ENCODE measurements at regions not wholly inside any gene's neighbourhood (a gene's known extent, or its start where the extent isn't known, plus 50 kb on each side); places are given as distances from the start of the nearest gene placed in this dataset.

DNA sequence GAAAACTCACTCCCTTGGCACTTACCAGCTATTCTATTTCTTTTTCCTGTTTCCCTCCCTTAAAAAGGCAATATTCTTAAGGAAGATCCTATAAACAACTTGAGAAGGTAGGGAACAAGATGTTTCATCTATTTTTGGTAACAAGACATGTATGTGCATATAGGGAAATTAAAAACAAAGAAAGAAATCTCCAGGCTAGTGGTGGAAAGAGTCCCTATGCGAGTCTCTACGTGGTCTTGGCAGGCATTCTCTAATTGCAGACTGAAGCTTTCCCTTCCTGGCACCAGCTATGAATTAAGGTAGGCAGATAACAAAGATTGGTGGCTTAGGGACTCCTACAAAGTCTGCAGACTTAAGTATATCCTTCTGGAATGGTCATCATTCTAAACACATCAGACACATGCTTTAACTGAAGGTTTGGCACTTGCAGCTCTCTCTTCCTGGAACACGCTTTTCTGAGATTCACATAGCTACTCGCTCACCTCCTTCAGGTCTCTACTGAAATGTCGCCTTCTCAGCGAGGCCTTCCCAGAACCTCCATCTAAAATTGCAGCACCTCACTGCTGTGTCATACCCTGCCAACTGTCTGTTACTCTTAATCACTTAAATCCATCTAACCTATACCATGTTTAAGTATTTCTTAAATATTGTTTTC, 336.0 kb downstream of the VGLL3 start:
- Histone ChIP-seq H3K9me2 (replicated peaks; ENCODE audit: low read length) (no peaks in the 10 kb centered on the region), H3K4me1 (ENCODE audit: insufficient read depth, low read length) (no peaks in the 10 kb centered on the region), H3K27me3 (ENCODE audit: low read length) (peaks cover 12% of the 10 kb centered on the region; the same call in 1 of the 2 replicates), H3K9ac (ENCODE audit: low read length) (no peak overlapping the region), H3K4me3 (ENCODE audit: low read length) (no peak overlapping the region), H2AFZ (ENCODE audit: low read length) (no peak overlapping the region), H4K20me1 (ENCODE audit: low read length) (no peaks in the 10 kb centered on the region), H3K36me3 (ENCODE audit: low read depth, low read length) (no peaks in the 10 kb centered on the region), H3K4me2 (ENCODE audit: low read length) (no peak overlapping the region), H3K79me2 (ENCODE audit: low read length) (no peaks in the 10 kb centered on the region), H3K27ac (ENCODE audit: low read length) (no peak overlapping the region), H3K9me3 (ENCODE audit: low read length) (no peaks in the 10 kb centered on the region), H3F3A (ENCODE audit: low read length, unreplicated experiment) (no peaks in the 10 kb centered on the region)
- CTCF ChIA-PET: no interaction called here
- no peak for DNase-seq
- no peak for TF ChIP-seq EZH2 (IDR thresholded peaks at IDR 0.05; ENCODE audit: low read length, unreplicated experiment)
- TF ChIP-seq EZH2phosphoT487 (IDR thresholded peaks at IDR 0.05; ENCODE audit: borderline replicate concordance, low read length): no peak
- no peak for TF ChIP-seq CTCF (conservative IDR thresholded peaks at IDR 0.05; ENCODE audit: low read depth, low read length)
- POLR2A ChIA-PET (ENCODE audit: unreplicated experiment): no interaction called here
- no TSS peak for BruUV-seq (replicated peaks)
- ATAC-seq: no peak; the same call in 1 of the 2 replicates
- intact Hi-C loops (cut with micrococcal nuclease): no loop called here

DNA sequence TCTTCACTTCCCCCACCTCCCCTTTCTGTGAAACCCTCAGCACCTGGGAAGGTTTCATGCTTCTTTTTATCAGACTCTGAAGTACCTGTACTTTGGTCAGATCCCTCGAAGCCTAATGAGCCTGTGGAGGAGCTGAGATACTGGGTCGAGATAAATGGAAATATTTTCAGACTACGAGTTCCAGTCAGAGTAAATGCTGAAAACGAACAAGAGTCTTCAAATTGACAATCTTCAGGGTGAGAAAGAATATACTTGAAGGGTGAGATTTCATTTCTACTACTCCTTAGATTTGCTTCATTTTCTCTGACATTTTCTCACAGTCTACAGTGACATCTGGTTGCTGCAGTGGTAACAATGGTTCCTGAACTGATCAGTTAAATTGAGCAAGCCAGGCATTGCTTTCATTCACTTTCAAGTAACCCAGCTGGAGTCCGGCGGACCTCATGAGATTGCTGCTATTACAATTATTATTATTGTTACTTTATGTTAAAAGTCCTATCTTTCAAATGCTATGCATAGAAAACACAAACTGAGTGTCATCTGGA, 337.2 kb downstream of the VGLL3 start:
- Histone ChIP-seq H3K4me1 (ENCODE audit: insufficient read depth, low read length) (no peaks in the 10 kb centered on the region), H2AFZ (ENCODE audit: low read length) (no peak overlapping the region), H3K9me3 (ENCODE audit: low read length) (no peaks in the 10 kb centered on the region), H3K27me3 (ENCODE audit: low read length) (peaks cover 12% of the 10 kb centered on the region; the same call in 1 of the 2 replicates), H3K36me3 (ENCODE audit: low read depth, low read length) (no peaks in the 10 kb centered on the region), H3K79me2 (ENCODE audit: low read length) (no peaks in the 10 kb centered on the region), H3K4me2 (ENCODE audit: low read length) (no peak overlapping the region), H3K9me2 (replicated peaks; ENCODE audit: low read length) (no peaks in the 10 kb centered on the region), H3K4me3 (ENCODE audit: low read length) (no peak overlapping the region), H4K20me1 (ENCODE audit: low read length) (no peaks in the 10 kb centered on the region), H3K9ac (ENCODE audit: low read length) (no peak overlapping the region), H3K27ac (ENCODE audit: low read length) (no peak overlapping the region), H3F3A (ENCODE audit: low read length, unreplicated experiment) (no peaks in the 10 kb centered on the region)
- POLR2A ChIA-PET (ENCODE audit: unreplicated experiment): no interaction called here
- TF ChIP-seq EZH2 (IDR thresholded peaks at IDR 0.05; ENCODE audit: low read length, unreplicated experiment): no peak
- no peak for TF ChIP-seq CTCF (conservative IDR thresholded peaks at IDR 0.05; ENCODE audit: low read depth, low read length)
- no peak for TF ChIP-seq EZH2phosphoT487 (IDR thresholded peaks at IDR 0.05; ENCODE audit: borderline replicate concordance, low read length)
- intact Hi-C loops (cut with micrococcal nuclease): no loop called here
- DNase-seq (no peak), ATAC-seq (no peak)
- CTCF ChIA-PET: interaction anchor here (0.6 kb wide), 1 partner anchor 265 kb away, joined by 3 read pairs; no protein-coding TSS in a partner anchor
- no TSS peak for BruUV-seq (replicated peaks)

DNA sequence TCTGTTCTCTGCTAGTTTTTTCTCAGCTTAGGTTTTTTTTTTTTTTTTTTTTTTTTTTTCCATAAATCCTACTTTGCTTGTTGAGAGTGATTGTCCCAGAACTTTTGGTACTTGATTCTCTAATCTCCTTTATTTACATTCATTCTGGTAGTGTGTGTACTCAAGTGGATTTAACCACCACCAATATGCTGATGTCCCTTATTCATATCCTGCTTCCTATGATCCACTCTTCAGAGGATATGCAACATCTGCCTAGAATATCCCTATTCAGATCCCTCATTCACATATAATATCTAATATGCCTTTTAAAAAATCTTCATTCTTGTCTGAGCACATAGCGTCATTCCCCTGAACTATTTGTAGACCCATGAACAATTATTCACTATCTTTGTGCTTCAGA, 342.9 kb downstream of the VGLL3 start:
- POLR2A ChIA-PET (ENCODE audit: unreplicated experiment): no interaction called here
- no peaks in the 10 kb centered on the region for H3K4me1 ChIP-seq (ENCODE audit: insufficient read depth, low read length)
- H3K4me2 ChIP-seq (ENCODE audit: low read length): no peak overlapping the region
- DNase-seq (no peak), ATAC-seq (no peak)
- H3K4me3 ChIP-seq (ENCODE audit: low read length): no peak overlapping the region
- H4K20me1 ChIP-seq (ENCODE audit: low read length): no peaks in the 10 kb centered on the region
- peaks cover 12% of the 10 kb centered on the region; the same call in 1 of the 2 replicates for H3K27me3 ChIP-seq (ENCODE audit: low read length)
- H3K9ac ChIP-seq (ENCODE audit: low read length): no peak overlapping the region
- no peaks in the 10 kb centered on the region for H3K9me3 ChIP-seq (ENCODE audit: low read length)
- no peaks in the 10 kb centered on the region for H3F3A ChIP-seq (ENCODE audit: low read length, unreplicated experiment)
- intact Hi-C loops (cut with micrococcal nuclease): no loop called here
- no peaks in the 10 kb centered on the region for H3K9me2 ChIP-seq (replicated peaks; ENCODE audit: low read length)
- H2AFZ ChIP-seq (ENCODE audit: low read length): no peak overlapping the region
- no peak for TF ChIP-seq CTCF (conservative IDR thresholded peaks at IDR 0.05; ENCODE audit: low read depth, low read length)
- TF ChIP-seq EZH2 (IDR thresholded peaks at IDR 0.05; ENCODE audit: low read length, unreplicated experiment): no peak
- no peak for TF ChIP-seq EZH2phosphoT487 (IDR thresholded peaks at IDR 0.05; ENCODE audit: borderline replicate concordance, low read length)
- CTCF ChIA-PET: no interaction called here
- no peaks in the 10 kb centered on the region for H3K79me2 ChIP-seq (ENCODE audit: low read length)
- no peaks in the 10 kb centered on the region for H3K36me3 ChIP-seq (ENCODE audit: low read depth, low read length)
- H3K27ac ChIP-seq (ENCODE audit: low read length): no peak overlapping the region
- no TSS peak for BruUV-seq (replicated peaks)
